Immature natural killer cell (primary cell): ENCODE measurements at regions not wholly inside any gene's neighbourhood (a gene's known extent, or its start where the extent isn't known, plus 50 kb on each side); places are given as distances from the start of the nearest gene placed in this dataset.

Experiments used
- DNase-seq, 3 donors: peaks; one replicate each; pipeline ENCODE4 v3.0.0; 2022; ENCODE audit warnings: mixed read lengths in 1 of 3
- H3K27ac Mint-ChIP-seq, 6 donors: one replicate each; pipeline ENCODE4 v1.8.0; 2020; ENCODE audit warnings: mixed read lengths in 6 of 6, mild to moderate bottlenecking in 5 of 6, inconsistent platforms in 4 of 6, moderate library complexity in 3 of 6
- H3K27me3 Mint-ChIP-seq, 3 donors: one replicate each; pipeline ENCODE4 v1.8.0; 2020 to 2021; ENCODE audit warnings: low read depth in 3 of 3, mild to moderate bottlenecking in 3 of 3, mixed read lengths in 3 of 3, moderate library complexity in 3 of 3, inconsistent platforms in 1 of 3
- H3K36me3 Mint-ChIP-seq, 3 donors: one replicate each; pipeline ENCODE4 v1.8.0; 2020; ENCODE audit warnings: mixed read lengths in 3 of 3, inconsistent platforms in 2 of 3, mild to moderate bottlenecking in 2 of 3
- H3K4me1 Mint-ChIP-seq, 2 donors: one replicate each; pipeline ENCODE4 v1.8.0; 2020; ENCODE audit warnings: inconsistent platforms in 2 of 2, mild to moderate bottlenecking in 2 of 2, mixed read lengths in 2 of 2, moderate library complexity in 1 of 2
- H3K4me3 Mint-ChIP-seq, 5 donors: one replicate each; pipeline ENCODE4 v1.8.0; 2020; ENCODE audit warnings: mild to moderate bottlenecking in 5 of 5, mixed read lengths in 5 of 5, inconsistent platforms in 3 of 5, moderate library complexity in 3 of 5
- H3K9me3 Mint-ChIP-seq, 6 donors: one replicate each; pipeline ENCODE4 v1.8.0; 2020; ENCODE audit warnings: mild to moderate bottlenecking in 6 of 6, mixed read lengths in 6 of 6, inconsistent platforms in 4 of 6, moderate library complexity in 3 of 6

DNA sequence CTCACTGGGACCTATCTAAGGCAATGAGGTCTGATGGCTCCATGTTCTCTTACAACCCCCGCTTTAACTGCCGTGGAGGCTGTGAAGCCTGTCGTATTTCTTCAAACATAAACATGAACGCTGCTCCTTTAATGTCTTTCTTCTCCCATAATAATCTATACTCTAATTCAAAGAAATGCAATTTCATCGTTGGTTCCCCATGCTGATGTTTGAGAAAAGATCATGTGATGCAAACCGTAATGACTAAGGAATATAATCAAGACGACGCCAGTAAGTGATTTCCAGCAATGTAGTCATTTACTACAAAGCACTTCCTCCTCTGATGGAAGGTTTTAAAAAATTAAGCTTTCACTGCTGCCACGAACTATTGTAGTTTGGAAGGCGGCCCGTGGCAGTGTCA, 102.6 kb upstream of the NEBL start:
- Mint-ChIP-seq H3K4me1 (no peaks in the 10 kb centered on the region), H3K27me3 (peaks cover 0 to 3% (median 0%) of the 10 kb centered on the region in 3 donors), H3K4me3 (no peak overlapping the region), H3K36me3 (no peaks in the 10 kb centered on the region), H3K27ac (no peak overlapping the region), H3K9me3 (peaks cover 0 to 6% (median 0%) of the 10 kb centered on the region in 6 donors)
- DNase-seq = no peak

DNA sequence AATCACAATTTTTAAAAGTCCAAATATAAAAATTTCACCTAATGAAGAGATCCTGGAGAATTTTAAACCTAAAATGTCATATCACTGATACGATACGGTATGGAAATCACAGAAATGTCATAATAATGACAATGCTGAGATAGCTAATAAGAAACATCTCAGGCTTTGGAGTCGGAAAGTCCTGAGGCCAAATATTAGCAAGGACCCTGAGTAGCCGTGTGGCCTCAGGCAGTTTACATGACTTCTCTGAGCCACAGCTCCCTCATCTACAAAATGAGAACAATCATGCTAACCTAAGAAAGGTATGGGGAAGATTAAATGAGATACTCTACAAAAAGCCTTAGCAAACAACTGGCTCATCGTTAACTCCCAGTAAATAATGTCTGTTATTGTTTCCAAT, 100.9 kb upstream of the NEBL start:
- H3K36me3 Mint-ChIP-seq = no peaks in the 10 kb centered on the region
- no peak overlapping the region for H3K27ac Mint-ChIP-seq
- no peaks in the 10 kb centered on the region for H3K4me1 Mint-ChIP-seq
- no peak overlapping the region for H3K4me3 Mint-ChIP-seq
- DNase-seq = no peak
- peaks cover 0 to 3% (median 0%) of the 10 kb centered on the region in 3 donors for H3K27me3 Mint-ChIP-seq
- H3K9me3 Mint-ChIP-seq = peaks cover 0 to 14% (median 0%) of the 10 kb centered on the region in 6 donors

DNA sequence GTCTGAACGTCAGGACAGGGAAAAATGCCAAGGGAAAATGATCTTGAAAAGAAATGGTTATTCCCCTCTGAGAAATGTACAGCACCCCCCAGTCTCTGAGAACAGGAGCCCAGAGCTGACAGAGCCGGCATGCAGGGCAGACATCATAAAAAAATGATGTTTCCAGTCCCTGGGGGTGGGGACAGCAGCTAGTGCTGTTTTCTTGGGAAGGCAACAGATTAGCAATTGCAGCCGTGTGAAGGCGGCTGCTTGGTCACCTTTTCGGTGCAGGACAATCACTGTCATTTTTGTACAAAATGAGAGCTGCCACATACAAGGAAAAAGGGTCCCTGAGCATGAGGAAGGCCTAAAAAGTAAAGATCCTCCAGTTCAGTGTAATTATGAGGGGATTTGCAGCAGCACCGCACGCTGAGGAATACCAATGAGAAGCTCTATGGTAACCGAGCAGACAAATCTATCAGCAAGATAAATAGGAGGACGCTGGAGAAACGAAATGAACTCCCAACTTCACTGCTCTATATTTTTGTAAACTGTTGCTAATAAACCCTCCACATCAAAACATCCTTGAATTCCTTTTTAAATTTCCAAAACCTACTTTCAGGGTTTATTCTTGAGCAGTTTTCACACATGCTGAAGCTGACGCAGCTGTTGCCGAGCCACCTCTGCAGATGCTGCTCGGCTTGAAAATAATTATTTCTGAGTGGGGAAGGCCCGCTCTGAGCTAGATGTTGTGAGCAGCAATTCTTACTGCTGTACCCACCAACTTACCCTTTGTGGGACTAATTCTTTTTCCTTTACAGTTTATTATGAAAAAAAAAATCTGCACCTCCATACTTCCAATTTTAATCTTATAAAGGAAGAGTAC, 98.2 kb upstream of the NEBL start:
- Mint-ChIP-seq H3K4me1 (no peaks in the 10 kb centered on the region), H3K27me3 (peaks cover 0 to 3% (median 0%) of the 10 kb centered on the region in 3 donors), H3K36me3 (no peaks in the 10 kb centered on the region), H3K9me3 (peaks cover 0 to 14% (median 0%) of the 10 kb centered on the region in 6 donors), H3K27ac (no peak overlapping the region), H3K4me3 (no peak overlapping the region)
- DNase-seq = no peak

DNA sequence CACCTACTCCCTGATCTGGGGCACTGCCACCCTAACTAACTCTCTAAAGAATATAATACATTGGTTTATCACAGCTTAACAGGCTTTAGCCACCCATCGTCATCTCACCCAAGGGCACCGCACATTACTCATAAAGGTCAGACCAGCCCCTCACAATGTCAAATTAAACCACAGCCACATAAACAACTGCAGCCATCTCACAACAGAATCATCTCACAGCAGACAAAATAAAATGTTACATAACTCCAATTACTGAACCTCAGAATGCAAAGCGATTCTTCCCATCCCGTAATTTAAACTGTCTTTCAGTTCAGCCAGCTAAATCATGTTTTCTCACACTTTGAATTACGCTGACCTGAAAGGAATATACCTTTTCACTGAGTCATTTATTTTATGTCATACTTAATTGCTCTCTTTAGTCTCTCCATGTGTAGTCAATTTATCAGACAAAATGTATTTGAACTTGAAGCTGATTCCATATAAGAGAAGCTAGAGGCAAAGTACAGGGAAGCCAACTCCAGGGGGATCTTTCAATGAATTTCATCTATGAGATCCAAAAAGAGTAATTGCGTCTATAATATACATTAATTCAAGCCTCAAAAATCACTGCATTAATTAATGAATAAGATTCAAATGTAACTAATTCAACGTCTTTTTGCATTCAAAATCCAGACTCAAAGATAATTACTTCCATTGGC, 96.9 kb upstream of the NEBL start:
- H3K27ac Mint-ChIP-seq = no peak overlapping the region
- no peaks in the 10 kb centered on the region for H3K36me3 Mint-ChIP-seq
- no peaks in the 10 kb centered on the region for H3K4me1 Mint-ChIP-seq
- no peak for DNase-seq
- peaks cover 0 to 14% (median 0%) of the 10 kb centered on the region in 6 donors for H3K9me3 Mint-ChIP-seq
- no peak overlapping the region for H3K4me3 Mint-ChIP-seq
- H3K27me3 Mint-ChIP-seq = peaks cover 0 to 3% (median 0%) of the 10 kb centered on the region in 3 donors

DNA sequence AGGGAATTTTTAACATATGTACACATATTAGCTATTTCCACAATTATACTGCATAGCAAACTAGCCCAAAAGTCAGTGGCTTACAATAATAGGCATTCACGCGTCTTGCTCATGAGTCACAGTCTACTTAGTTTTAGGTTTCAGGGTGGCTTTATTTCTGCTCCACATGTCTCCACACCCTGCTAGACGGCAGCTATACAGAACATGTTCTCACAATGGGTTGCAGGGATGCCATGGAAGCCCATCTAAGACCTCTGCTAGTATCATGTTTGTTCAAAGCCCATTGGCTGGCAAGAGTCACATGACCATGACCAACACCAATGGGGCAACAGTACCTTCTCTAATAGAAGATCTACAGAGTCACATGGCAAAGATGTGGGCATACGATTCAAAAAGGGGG, 96.3 kb upstream of the NEBL start:
- H3K4me3 Mint-ChIP-seq = no peak overlapping the region
- H3K27ac Mint-ChIP-seq = no peak overlapping the region
- DNase-seq = no peak
- no peaks in the 10 kb centered on the region for H3K36me3 Mint-ChIP-seq
- H3K27me3 Mint-ChIP-seq = peaks cover 0 to 3% (median 0%) of the 10 kb centered on the region in 3 donors
- no peaks in the 10 kb centered on the region for H3K4me1 Mint-ChIP-seq
- H3K9me3 Mint-ChIP-seq = peaks cover 0 to 14% (median 0%) of the 10 kb centered on the region in 6 donors

- peaks cover 0 to 14% (median 0%) of the 10 kb centered on the region in 6 donors for H3K9me3 Mint-ChIP-seq
- H3K27me3 Mint-ChIP-seq = peaks cover 0 to 3% (median 0%) of the 10 kb centered on the region in 3 donors
Measured at GRCh38 chr10:20991526-20991925, 94.4 kb upstream of the NEBL start.

DNA sequence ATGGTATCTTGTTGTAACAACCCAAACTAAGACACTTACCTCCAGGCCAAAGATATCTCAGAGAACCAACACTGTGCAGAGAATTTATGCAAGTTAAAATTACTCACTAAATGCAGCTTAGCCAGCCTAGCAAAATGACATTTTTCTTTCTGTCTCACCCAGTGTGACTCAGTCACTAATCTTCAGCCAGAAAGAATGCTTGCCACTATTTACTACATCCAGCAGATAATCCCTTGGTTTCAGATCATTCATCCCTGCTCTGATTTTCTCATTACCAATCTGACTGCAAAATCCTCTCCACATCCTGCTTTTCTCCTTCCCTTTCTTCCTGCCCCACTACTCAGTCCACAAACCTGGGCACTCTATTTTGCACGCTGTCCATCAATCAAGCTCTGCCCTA, 93.5 kb upstream of the NEBL start:
- no peaks in the 10 kb centered on the region for H3K36me3 Mint-ChIP-seq
- no peak overlapping the region for H3K4me3 Mint-ChIP-seq
- no peak overlapping the region for H3K27ac Mint-ChIP-seq
- H3K4me1 Mint-ChIP-seq = no peaks in the 10 kb centered on the region
- H3K9me3 Mint-ChIP-seq = peaks cover 0 to 14% (median 0%) of the 10 kb centered on the region in 6 donors
- no peak for DNase-seq
- peaks cover 0 to 3% (median 0%) of the 10 kb centered on the region in 3 donors for H3K27me3 Mint-ChIP-seq

More at GRCh38 chr10:20991526-20991925, 94.4 kb upstream of the NEBL start:
- H3K4me3 Mint-ChIP-seq = no peak overlapping the region
- no peak for DNase-seq
- H3K27ac Mint-ChIP-seq = no peak overlapping the region
- no peaks in the 10 kb centered on the region for H3K36me3 Mint-ChIP-seq
- no peaks in the 10 kb centered on the region for H3K4me1 Mint-ChIP-seq

- Mint-ChIP-seq H3K4me1 (no peaks in the 10 kb centered on the region), H3K4me3 (no peak overlapping the region), H3K27ac (no peak overlapping the region), H3K27me3 (peaks cover 0 to 3% (median 2%) of the 10 kb centered on the region in 3 donors), H3K9me3 (peaks cover 0 to 10% (median 0%) of the 10 kb centered on the region in 6 donors), H3K36me3 (no peaks in the 10 kb centered on the region)
- no peak for DNase-seq
Measured at GRCh38 chr10:20988357-20988983, 91.4 kb upstream of the NEBL start.

DNA sequence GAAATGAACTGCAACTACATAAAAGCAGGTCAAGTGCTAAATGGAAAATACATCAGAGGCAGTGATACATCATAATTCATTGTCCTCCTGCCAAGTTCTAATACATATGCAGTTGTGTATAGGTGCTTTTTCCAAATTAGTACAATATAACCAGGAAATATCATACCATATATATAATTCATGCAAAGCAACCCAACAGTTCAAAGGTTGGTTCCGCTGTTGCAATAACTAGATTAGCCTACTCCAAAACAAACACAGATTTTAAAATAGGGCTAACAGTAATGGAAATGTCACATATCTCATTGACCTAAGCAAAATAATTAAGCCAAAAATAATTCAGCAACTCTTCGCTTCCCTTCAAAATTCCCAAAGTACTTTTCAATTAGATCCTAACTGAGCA, 88.9 kb upstream of the NEBL start:
- H3K27me3 Mint-ChIP-seq = peaks cover 0 to 3% (median 2%) of the 10 kb centered on the region in 3 donors
- H3K27ac Mint-ChIP-seq = no peak overlapping the region
- H3K4me3 Mint-ChIP-seq = no peak overlapping the region
- H3K36me3 Mint-ChIP-seq = no peaks in the 10 kb centered on the region
- peaks cover 0 to 6% (median 0%) of the 10 kb centered on the region in 6 donors for H3K9me3 Mint-ChIP-seq
- H3K4me1 Mint-ChIP-seq = no peaks in the 10 kb centered on the region
- no peak for DNase-seq

DNA sequence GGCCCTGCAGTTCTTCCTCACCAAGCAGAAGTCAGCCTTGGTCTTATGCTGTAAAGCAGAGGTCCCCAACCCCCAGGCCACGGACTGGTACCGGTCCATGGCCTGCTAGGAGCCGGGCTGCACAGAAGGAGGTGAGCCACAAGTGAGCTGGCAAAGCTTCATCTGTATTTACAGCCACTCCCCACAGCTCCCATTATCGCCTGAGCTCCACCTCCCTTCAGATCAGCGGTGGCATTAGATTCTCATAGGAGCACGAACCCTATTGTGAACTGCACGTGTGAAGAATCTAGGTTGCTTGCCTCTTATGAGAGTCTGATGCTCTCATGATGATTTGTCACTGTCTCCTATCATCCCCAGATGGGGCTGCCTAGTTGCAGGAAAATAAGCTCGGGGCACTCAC, 87.6 kb upstream of the NEBL start:
- Mint-ChIP-seq H3K4me1 (no peaks in the 10 kb centered on the region), H3K27ac (no peak overlapping the region), H3K27me3 (peaks cover 0 to 3% (median 2%) of the 10 kb centered on the region in 3 donors), H3K36me3 (no peaks in the 10 kb centered on the region), H3K9me3 (peaks cover 0 to 6% (median 0%) of the 10 kb centered on the region in 6 donors), H3K4me3 (no peak overlapping the region)
- DNase-seq = no peak

DNA sequence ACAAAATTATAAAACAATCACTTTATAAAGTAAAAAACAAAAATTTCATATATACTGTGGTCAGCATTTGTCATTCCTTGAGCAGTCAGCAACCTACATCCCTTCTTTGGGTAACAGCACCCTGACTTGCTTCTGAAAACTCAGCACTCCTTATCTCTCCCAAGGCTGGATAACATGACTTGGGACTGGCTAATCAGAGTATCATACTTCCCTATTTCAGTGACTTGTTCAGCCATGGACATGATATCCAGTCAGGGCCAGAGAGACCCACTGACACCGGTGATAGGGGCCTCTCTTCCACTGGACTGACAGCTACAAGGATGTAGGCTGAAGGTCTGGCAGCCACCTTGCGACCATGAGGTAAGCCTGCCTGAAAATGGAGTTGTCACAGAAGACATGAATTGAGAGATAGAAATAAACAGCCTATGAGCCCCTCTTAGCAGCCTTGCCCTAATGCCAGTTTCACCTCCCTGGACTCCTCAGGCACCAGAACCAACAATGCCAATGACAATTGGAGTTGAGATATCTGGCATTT, 84.4 kb upstream of the NEBL start:
- Mint-ChIP-seq H3K4me1 (no peaks in the 10 kb centered on the region), H3K27me3 (peaks cover 0 to 5% (median 0%) of the 10 kb centered on the region in 3 donors), H3K36me3 (no peaks in the 10 kb centered on the region), H3K4me3 (no peak overlapping the region), H3K27ac (no peak overlapping the region), H3K9me3 (no peaks in the 10 kb centered on the region)
- DNase-seq = no peak

- H3K4me3 Mint-ChIP-seq = no peak overlapping the region
- peaks cover 0 to 3% (median 0%) of the 10 kb centered on the region in 3 donors for H3K27me3 Mint-ChIP-seq
- H3K9me3 Mint-ChIP-seq = no peaks in the 10 kb centered on the region
- DNase-seq = no peak
- no peaks in the 10 kb centered on the region for H3K4me1 Mint-ChIP-seq
- H3K36me3 Mint-ChIP-seq = no peaks in the 10 kb centered on the region
- H3K27ac Mint-ChIP-seq = no peak overlapping the region
Measured at GRCh38 chr10:20978617-20979016, 81.5 kb upstream of the NEBL start.

- DNase-seq = no peak
- H3K9me3 Mint-ChIP-seq = no peaks in the 10 kb centered on the region
- H3K36me3 Mint-ChIP-seq = no peaks in the 10 kb centered on the region
- no peak overlapping the region for H3K27ac Mint-ChIP-seq
- H3K27me3 Mint-ChIP-seq = peaks cover 0 to 3% (median 0%) of the 10 kb centered on the region in 3 donors
- H3K4me3 Mint-ChIP-seq = no peak overlapping the region
- H3K4me1 Mint-ChIP-seq = no peaks in the 10 kb centered on the region
Measured at GRCh38 chr10:20977300-20977699, 80.2 kb upstream of the NEBL start.

- no peak overlapping the region for H3K4me3 Mint-ChIP-seq
- no peak for DNase-seq
- H3K27me3 Mint-ChIP-seq = peaks cover 0 to 3% (median 0%) of the 10 kb centered on the region in 3 donors
- H3K4me1 Mint-ChIP-seq = no peaks in the 10 kb centered on the region
- H3K36me3 Mint-ChIP-seq = no peaks in the 10 kb centered on the region
- H3K9me3 Mint-ChIP-seq = no peaks in the 10 kb centered on the region
- H3K27ac Mint-ChIP-seq = no peak overlapping the region
Measured at GRCh38 chr10:20976891-20977290, 79.8 kb upstream of the NEBL start.
